ENCODE measurements at regions not wholly inside any gene's neighbourhood (a gene's known extent, or its start where the extent isn't known, plus 50 kb on each side); places are given as distances from the start of the nearest gene placed in this dataset.

DNA sequence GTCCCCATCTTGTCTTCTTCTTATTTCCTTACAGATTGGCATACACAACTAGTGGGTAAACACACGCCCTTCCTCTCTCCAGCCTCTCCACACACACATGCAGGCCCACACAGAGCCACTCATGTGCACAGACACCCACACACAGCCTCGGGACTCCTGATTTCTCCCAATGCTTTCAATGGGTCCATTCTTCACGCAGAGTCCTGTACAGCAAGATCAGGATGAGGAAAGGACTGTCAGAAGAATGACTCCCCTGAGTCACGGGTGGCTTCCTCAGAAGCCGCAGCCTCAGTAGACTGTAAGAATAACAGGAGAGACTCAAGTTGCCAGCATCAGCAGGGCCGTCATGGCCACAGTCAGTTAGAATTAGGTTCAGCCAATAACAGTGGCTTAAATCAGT, 109.1 kb upstream of the GLI2 start:
- H2AK5ac ChIP-seq (ENCODE audit: insufficient read length, low read length), result no peak overlapping the region
- no peak overlapping the region for H3T11ph ChIP-seq (ENCODE audit: low read length)
- H3K14ac ChIP-seq (ENCODE audit: insufficient read depth, low read length), result no peak overlapping the region
- H2BK20ac ChIP-seq (ENCODE audit: low read depth, low read length, poor library complexity, severe bottlenecking), result no peak overlapping the region
- H4K20me1 ChIP-seq (ENCODE audit: control insufficient read depth, insufficient read depth, insufficient read length), result no peaks in the 10 kb centered on the region
- no CpG with 5 or more reads among the region's 6 CpGs for WGBS (ENCODE audit: extremely low coverage, insufficient read length, low lambda C conversion rate)
- H4K5ac ChIP-seq (ENCODE audit: insufficient read length, low read depth, low read length), result no peak overlapping the region
- H3K23ac ChIP-seq (ENCODE audit: insufficient read length, low read depth, low read length), result no peak overlapping the region
- no peaks in the 10 kb centered on the region for H3K27me3 ChIP-seq (ENCODE audit: insufficient read depth, low read length)
- no peaks in the 10 kb centered on the region for H3K4me1 ChIP-seq (ENCODE audit: insufficient read depth, low read length)
- no peak overlapping the region for H2AFZ ChIP-seq (ENCODE audit: low read length)
- H2BK120ac ChIP-seq (ENCODE audit: low read depth, low read length, poor library complexity, severe bottlenecking), result no peak overlapping the region
- H3K27ac ChIP-seq (ENCODE audit: insufficient read length, low read depth, low read length), result no peak overlapping the region
- Mint-ChIP-seq H3K9me3 (0 out of 5 replicates have a peak, but pooled peaks cover 0 to 5% of the 10 kb centered on the region in 2 experiments), H3K36me3 (ENCODE audit: insufficient read depth in 1 of 3, low read depth in 3 of 3) (no peaks in the 10 kb centered on the region), H3K4me3 (no peak overlapping the region), H3K27me3 (ENCODE audit: low read depth) (peaks cover 82% of the 10 kb centered on the region), H3K4me1 (no peaks in the 10 kb centered on the region; a peak in 1 of 4 replicates), H3K27ac (no peak overlapping the region)
- H2BK15ac ChIP-seq (ENCODE audit: low read depth, low read length), result no peak overlapping the region
- no peak overlapping the region for H3K4ac ChIP-seq (ENCODE audit: low read depth, low read length)
- no peaks in the 10 kb centered on the region for H3K9me3 ChIP-seq (ENCODE audit: control insufficient read depth, low read depth, low read length)
- no peak overlapping the region for H3K4me2 ChIP-seq (ENCODE audit: insufficient read depth, insufficient read length, low read length)
- H4K91ac ChIP-seq (ENCODE audit: insufficient read length, low read depth, low read length), result no peak overlapping the region
- H3K79me1 ChIP-seq (ENCODE audit: insufficient read depth, low read depth, low read length, poor library complexity, severe bottlenecking), result no peaks in the 10 kb centered on the region
- H3K9ac ChIP-seq (ENCODE audit: extremely low read depth, insufficient read length, low read length), result no peak overlapping the region
- no peaks in the 10 kb centered on the region for H3K23me2 ChIP-seq (ENCODE audit: insufficient read length, low read depth, low read length, poor library complexity, severe bottlenecking)
- H3K56ac ChIP-seq (ENCODE audit: insufficient read length, low read depth, low read length), result no peak overlapping the region
- H3K79me2 ChIP-seq (ENCODE audit: insufficient read depth, low read length), result no peaks in the 10 kb centered on the region
- no peak overlapping the region for H3K18ac ChIP-seq (ENCODE audit: insufficient read length, low read depth, low read length)
- peak; percentile 8 for DNase-seq
- TF ChIP-seq, protein P1, sequence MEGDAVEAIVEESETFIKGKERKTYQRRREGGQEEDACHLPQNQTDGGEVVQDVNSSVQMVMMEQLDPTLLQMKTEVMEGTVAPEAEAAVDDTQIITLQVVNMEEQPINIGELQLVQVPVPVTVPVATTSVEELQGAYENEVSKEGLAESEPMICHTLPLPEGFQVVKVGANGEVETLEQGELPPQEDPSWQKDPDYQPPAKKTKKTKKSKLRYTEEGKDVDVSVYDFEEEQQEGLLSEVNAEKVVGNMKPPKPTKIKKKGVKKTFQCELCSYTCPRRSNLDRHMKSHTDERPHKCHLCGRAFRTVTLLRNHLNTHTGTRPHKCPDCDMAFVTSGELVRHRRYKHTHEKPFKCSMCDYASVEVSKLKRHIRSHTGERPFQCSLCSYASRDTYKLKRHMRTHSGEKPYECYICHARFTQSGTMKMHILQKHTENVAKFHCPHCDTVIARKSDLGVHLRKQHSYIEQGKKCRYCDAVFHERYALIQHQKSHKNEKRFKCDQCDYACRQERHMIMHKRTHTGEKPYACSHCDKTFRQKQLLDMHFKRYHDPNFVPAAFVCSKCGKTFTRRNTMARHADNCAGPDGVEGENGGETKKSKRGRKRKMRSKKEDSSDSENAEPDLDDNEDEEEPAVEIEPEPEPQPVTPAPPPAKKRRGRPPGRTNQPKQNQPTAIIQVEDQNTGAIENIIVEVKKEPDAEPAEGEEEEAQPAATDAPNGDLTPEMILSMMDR (conservative IDR thresholded peaks at IDR 0.05), result no peak
- no peak overlapping the region for H2BK5ac ChIP-seq (ENCODE audit: insufficient read length, low read length)
- no peak overlapping the region for H4K8ac ChIP-seq (replicated peaks; ENCODE audit: insufficient read length, low read depth, low read length)
- no peak overlapping the region for H2BK12ac ChIP-seq (ENCODE audit: insufficient read length, low read depth, low read length)

All from H9 (cell line).